ENCODE measurements at regions not wholly inside any gene's neighbourhood (a gene's known extent, or its start where the extent isn't known, plus 50 kb on each side); places are given as distances from the start of the nearest gene placed in this dataset.

GRCh38 chr10:131779661-131780394 is 121.0 kb upstream of the PPP2R2D start:
- no peak for DNase-seq
- no peak for TF ChIP-seq EP300 (IDR thresholded peaks at IDR 0.05)
- no peak for TF ChIP-seq POLR2A (IDR thresholded peaks at IDR 0.05)
- no peak for TF ChIP-seq CTCF (IDR thresholded peaks at IDR 0.05)

DNA sequence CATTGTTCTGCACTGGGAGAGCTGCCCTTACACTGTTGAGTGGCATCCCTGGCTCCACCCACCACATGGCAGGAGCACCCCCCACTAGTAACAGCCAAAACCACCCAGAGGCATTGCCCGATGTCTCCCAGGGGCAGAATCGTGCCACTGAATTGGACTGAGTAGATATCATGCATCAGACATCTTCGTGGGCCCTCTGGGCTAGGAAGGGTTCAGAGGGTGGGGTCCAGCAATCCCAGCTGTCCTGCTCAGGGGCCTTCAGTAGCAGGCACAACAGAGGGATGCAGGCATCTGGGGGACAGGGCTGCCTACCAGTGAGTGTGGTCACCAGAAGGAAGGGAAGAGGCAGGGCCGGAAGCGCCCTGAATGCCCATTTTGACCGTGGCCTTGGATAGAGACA is 119.7 kb upstream of the PPP2R2D start:
- TF ChIP-seq POLR2A (IDR thresholded peaks at IDR 0.05) (no peak), CTCF (IDR thresholded peaks at IDR 0.05) (no peak), EP300 (IDR thresholded peaks at IDR 0.05) (no peak)
- Histone ChIP-seq H3K4me3 (no peak overlapping the region), H3K27me3 (no peaks in the 10 kb centered on the region), H3K9me3 (peaks cover 0 to 3% of the 10 kb centered on the region in 2 donors), H3K4me1 (ENCODE audit: insufficient read depth) (no peaks in the 10 kb centered on the region), H3K27ac (no peak overlapping the region), H3K36me3 (no peaks in the 10 kb centered on the region)
- no peak for DNase-seq
- 93 to 98% (median 95%) methylated on average over 6 of the region's 6 CpGs for WGBS, 3 donors
- intact Hi-C loops (cut with DNase I) = loop anchor here in 1 of 4 donors (10.0 kb wide), 1 partner anchor 1586 kb away; no protein-coding TSS in a partner anchor

More at GRCh38 chr10:131779661-131780394, 121.0 kb upstream of the PPP2R2D start:
- H3K4me1 ChIP-seq (ENCODE audit: insufficient read depth) = no peaks in the 10 kb centered on the region
- H3K36me3 ChIP-seq = no peaks in the 10 kb centered on the region
- H3K27ac ChIP-seq = no peak overlapping the region
- intact Hi-C loops (cut with DNase I) = loop anchor here in 1 of 4 donors (10.0 kb wide), 1 partner anchor 1585 kb away; no protein-coding TSS in a partner anchor
- no peaks in the 10 kb centered on the region for H3K27me3 ChIP-seq
- H3K4me3 ChIP-seq = no peak overlapping the region
- peaks cover 0 to 3% of the 10 kb centered on the region in 2 donors for H3K9me3 ChIP-seq
- 63 to 78% (median 70%) methylated on average over 10 of the region's 10 CpGs for WGBS, 3 donors

GRCh38 chr10:131781791-131782190 is 119.0 kb upstream of the PPP2R2D start:
- no peaks in the 10 kb centered on the region for H3K27me3 ChIP-seq
- intact Hi-C loops (cut with DNase I) = loop anchor here in 1 of 4 donors (10.0 kb wide), 1 partner anchor 1587 kb away; no protein-coding TSS in a partner anchor
- no peaks in the 10 kb centered on the region for H3K4me1 ChIP-seq (ENCODE audit: insufficient read depth)
- no peak overlapping the region for H3K27ac ChIP-seq
- no peak overlapping the region for H3K4me3 ChIP-seq
- H3K9me3 ChIP-seq = peaks cover 0 to 3% of the 10 kb centered on the region in 2 donors
- H3K36me3 ChIP-seq = no peaks in the 10 kb centered on the region
- no peak for DNase-seq
- TF ChIP-seq EP300 (IDR thresholded peaks at IDR 0.05) = no peak
- WGBS, 3 donors = 90 to 93% (median 92%) methylated on average over 4 of the region's 4 CpGs

GRCh38 chr10:131784363-131785120 is 116.3 kb upstream of the PPP2R2D start:
- H3K27me3 ChIP-seq = no peaks in the 10 kb centered on the region
- intact Hi-C loops (cut with DNase I) = loop anchor here in 2 of 4 donors (5.0 to 10.0 kb wide), 2 partner anchors 263 to 1590 kb away; no protein-coding TSS in a partner anchor
- 86 to 87% (median 87%) methylated on average over 15 of the region's 15 CpGs for WGBS, 3 donors

GRCh38 chr10:131785121-131785460 is 115.7 kb upstream of the PPP2R2D start:
- Histone ChIP-seq H3K27me3 (no peaks in the 10 kb centered on the region), H3K4me3 (no peak overlapping the region), H3K9me3 (no peaks in the 10 kb centered on the region), H3K27ac (no peak overlapping the region), H3K36me3 (no peaks in the 10 kb centered on the region), H3K4me1 (ENCODE audit: insufficient read depth) (no peaks in the 10 kb centered on the region)
- TF ChIP-seq EP300 (IDR thresholded peaks at IDR 0.05) (no peak), CTCF (IDR thresholded peaks at IDR 0.05) (no peak), POLR2A (IDR thresholded peaks at IDR 0.05) (no peak)
- DNase-seq = no peak
- WGBS, 3 donors = 80 to 92% (median 86%) methylated on average over 11 of the region's 11 CpGs
- intact Hi-C loops (cut with DNase I) = loop anchor here in 2 of 4 donors (5.0 to 10.0 kb wide), 2 partner anchors 262 to 1590 kb away; no protein-coding TSS in a partner anchor

More at GRCh38 chr10:131784363-131785120, 116.3 kb upstream of the PPP2R2D start:
- DNase-seq = no peak
- no peak overlapping the region for H3K27ac ChIP-seq
- no peak overlapping the region for H3K4me3 ChIP-seq
- no peaks in the 10 kb centered on the region for H3K9me3 ChIP-seq
- TF ChIP-seq POLR2A (IDR thresholded peaks at IDR 0.05) (no peak), EP300 (IDR thresholded peaks at IDR 0.05) (no peak)
- no peaks in the 10 kb centered on the region for H3K36me3 ChIP-seq
- no peaks in the 10 kb centered on the region for H3K4me1 ChIP-seq (ENCODE audit: insufficient read depth)
